ENCODE measurements at regions not wholly inside any gene's neighbourhood (a gene's known extent, or its start where the extent isn't known, plus 50 kb on each side); places are given as distances from the start of the nearest gene placed in this dataset.

DNA sequence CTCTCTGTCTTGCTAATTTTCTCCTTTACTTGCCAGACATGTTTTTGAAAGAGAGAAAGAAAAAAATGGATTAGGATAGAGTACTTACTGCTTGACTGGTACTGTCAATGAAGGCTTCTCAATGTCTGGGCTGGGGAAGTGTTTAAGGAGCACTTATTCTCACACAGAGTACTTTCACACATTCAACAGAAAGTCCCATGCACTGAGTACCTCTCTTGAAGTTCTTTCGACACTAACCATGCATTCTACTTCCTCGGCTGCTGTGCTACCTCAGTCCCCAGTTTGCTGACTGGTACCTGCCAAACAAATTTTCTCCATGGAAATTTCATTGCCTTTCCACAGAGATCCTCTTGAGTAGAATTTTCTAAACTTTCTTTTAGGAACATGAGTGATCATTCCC, 281.9 kb downstream of the RBM26 start:
- DNase-seq (ENCODE audit: low read depth): no peak

DNA sequence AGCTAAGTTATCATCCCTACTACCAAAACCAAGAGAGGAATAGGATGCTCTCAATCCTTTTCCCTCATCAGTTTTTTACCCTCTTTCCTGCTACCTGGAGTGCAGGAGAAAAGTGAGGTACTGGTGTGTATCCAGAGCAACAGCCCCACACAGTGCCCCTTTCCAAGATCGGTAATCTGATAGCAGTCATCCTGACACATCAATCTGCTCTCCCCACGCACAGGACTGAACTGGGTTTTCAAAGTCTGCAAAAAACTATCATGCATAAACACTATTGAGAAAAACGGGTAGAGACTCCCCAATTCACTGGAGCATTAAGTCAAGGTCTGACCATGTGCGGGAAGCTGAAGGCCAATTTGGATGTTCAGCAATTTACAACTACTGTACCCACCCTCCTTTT, 284.8 kb downstream of the RBM26 start:
- Histone ChIP-seq H3K36me3 (ENCODE audit: control insufficient read depth, insufficient read depth, low read length) (no peaks in the 10 kb centered on the region), H3K4me3 (ENCODE audit: low read depth, low read length) (no peak overlapping the region), H3K27me3 (ENCODE audit: control insufficient read depth, insufficient read depth, low read length) (no peaks in the 10 kb centered on the region)
- TF ChIP-seq, protein P1, sequence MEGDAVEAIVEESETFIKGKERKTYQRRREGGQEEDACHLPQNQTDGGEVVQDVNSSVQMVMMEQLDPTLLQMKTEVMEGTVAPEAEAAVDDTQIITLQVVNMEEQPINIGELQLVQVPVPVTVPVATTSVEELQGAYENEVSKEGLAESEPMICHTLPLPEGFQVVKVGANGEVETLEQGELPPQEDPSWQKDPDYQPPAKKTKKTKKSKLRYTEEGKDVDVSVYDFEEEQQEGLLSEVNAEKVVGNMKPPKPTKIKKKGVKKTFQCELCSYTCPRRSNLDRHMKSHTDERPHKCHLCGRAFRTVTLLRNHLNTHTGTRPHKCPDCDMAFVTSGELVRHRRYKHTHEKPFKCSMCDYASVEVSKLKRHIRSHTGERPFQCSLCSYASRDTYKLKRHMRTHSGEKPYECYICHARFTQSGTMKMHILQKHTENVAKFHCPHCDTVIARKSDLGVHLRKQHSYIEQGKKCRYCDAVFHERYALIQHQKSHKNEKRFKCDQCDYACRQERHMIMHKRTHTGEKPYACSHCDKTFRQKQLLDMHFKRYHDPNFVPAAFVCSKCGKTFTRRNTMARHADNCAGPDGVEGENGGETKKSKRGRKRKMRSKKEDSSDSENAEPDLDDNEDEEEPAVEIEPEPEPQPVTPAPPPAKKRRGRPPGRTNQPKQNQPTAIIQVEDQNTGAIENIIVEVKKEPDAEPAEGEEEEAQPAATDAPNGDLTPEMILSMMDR (IDR thresholded peaks at IDR 0.05; ENCODE audit: insufficient read depth, low read length, severe bottlenecking): no peak
- FAIRE-seq (no peak), DNase-seq (ENCODE audit: low read depth) (no peak)

More for the DNA sequence above, 281.9 kb downstream of the RBM26 start:
- TF ChIP-seq, protein P1 (IDR thresholded peaks at IDR 0.05; ENCODE audit: insufficient read depth, low read length, severe bottlenecking): no peak
- Histone ChIP-seq H3K36me3 (ENCODE audit: control insufficient read depth, insufficient read depth, low read length) (no peaks in the 10 kb centered on the region), H3K27me3 (ENCODE audit: control insufficient read depth, insufficient read depth, low read length) (no peaks in the 10 kb centered on the region), H3K4me3 (ENCODE audit: low read depth, low read length) (no peak overlapping the region)
- no peak for FAIRE-seq

DNA sequence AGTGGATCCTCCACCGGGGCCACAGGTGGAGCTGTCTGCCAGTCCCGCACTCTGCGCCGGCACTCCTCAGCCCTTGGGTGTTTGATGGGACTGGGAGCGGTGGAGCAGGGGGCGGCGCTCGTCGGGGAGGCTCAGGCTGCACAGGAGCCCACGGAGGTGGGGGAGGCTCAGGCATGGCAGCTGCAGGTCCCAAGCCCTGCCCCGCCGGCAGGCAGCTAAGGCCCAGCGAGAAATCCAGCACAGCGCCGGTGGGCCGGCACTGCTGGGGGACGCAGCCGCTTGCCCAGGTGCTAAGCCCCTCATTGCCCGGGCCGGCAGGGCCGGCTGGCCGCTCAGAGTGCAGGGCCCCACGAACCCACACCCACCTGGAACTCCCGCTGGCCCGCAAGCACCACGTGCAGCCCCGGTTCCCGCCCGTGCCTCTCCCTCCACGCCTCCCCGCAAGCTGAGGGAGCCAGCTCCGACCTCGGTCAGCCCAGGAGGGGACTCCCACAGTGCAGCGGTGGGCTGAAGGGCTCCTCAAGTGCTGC, 286.4 kb downstream of the RBM26 start:
- FAIRE-seq: no peak
- H3K36me3 ChIP-seq (ENCODE audit: control insufficient read depth, insufficient read depth, low read length): no peaks in the 10 kb centered on the region
- TF ChIP-seq, protein P1 (IDR thresholded peaks at IDR 0.05; ENCODE audit: insufficient read depth, low read length, severe bottlenecking): no peak
- no peaks in the 10 kb centered on the region for H3K27me3 ChIP-seq (ENCODE audit: control insufficient read depth, insufficient read depth, low read length)
- no peak for DNase-seq (ENCODE audit: low read depth)
- no peak overlapping the region for H3K4me3 ChIP-seq (ENCODE audit: low read depth, low read length)

DNA sequence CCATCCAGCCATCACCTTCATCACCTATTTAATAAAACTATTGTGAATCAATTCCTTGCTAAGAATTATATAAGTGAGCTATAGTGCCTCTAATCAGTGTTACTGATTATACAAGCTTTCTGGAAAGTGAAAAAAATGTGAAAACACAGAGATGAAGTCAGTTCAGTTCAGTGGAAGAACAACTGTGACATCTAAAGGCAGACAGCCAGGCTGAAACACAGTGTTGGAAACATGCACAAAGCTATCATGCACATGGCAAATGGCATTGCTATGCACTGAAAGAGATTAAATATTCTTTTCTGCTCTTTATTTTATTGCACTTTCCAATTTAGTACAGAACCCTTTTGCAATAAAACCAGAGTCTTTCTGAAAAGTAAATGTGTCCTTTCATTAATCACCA, 294.0 kb downstream of the RBM26 start:
- TF ChIP-seq, protein P1 (IDR thresholded peaks at IDR 0.05; ENCODE audit: insufficient read depth, low read length, severe bottlenecking): no peak
- no peak for FAIRE-seq
- no peak overlapping the region for H3K4me3 ChIP-seq (ENCODE audit: low read depth, low read length)
- no peak for DNase-seq (ENCODE audit: low read depth)
- H3K36me3 ChIP-seq (ENCODE audit: control insufficient read depth, insufficient read depth, low read length): no peaks in the 10 kb centered on the region
- no peaks in the 10 kb centered on the region for H3K27me3 ChIP-seq (ENCODE audit: control insufficient read depth, insufficient read depth, low read length)

DNA sequence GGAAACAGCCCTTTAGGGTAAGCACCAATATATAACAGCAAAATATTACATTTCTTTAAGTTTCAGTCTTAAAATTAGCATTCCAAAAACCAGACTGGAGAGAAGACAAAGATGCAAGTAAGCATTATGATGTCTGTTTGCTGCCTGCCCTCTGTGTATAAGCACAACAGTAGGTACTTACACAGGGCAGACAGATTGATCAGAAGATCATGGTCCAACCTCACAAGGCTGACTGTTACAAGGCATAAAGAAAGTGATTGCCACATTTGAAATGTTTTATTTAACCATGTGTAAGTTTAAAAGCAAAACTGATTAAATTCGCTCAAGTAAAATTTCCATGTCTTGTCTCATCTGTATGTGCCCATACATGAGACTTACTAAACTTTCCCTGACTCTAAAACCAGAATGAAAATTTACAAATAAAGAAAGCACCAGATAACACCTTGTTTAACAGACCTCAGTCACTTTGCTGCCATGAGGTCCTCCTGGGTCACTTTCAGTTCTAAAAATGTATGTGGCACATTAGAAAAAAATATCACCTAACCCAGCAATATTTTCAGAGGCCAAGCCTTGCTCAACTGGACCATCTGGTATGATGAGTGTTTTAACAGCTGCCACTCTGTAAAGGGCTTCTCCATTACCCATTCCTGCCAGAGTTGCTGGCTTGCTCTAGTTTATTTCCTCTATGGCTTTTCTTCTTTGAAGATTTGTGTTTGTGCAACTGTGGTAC, 297.0 kb downstream of the RBM26 start:
- FAIRE-seq: no peak
- Histone ChIP-seq H3K4me3 (ENCODE audit: low read depth, low read length) (no peak overlapping the region), H3K36me3 (ENCODE audit: control insufficient read depth, insufficient read depth, low read length) (no peaks in the 10 kb centered on the region), H3K27me3 (ENCODE audit: control insufficient read depth, insufficient read depth, low read length) (no peaks in the 10 kb centered on the region)
- TF ChIP-seq, protein P1 (IDR thresholded peaks at IDR 0.05; ENCODE audit: insufficient read depth, low read length, severe bottlenecking): no peak
- no peak for DNase-seq (ENCODE audit: low read depth)

DNA sequence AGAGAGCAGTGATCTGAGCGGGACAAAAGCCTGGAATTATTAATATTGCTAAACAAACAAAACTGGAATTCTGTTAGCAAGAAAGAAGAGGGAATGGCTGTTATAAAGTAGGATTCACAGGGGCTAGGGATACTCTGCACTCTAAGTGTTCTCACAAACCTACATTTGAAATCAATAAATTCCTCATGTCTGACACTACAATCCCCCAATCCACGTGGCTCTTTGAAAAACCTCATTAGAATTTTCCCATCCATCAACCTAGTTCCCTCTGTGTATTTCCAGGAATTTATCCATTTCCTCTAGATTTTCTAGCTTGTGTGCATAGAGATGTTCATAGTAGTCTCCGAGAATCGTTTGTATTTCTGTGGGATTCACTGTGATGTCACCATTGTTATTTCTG, 307.5 kb downstream of the RBM26 start:
- Histone ChIP-seq H3K4me3 (ENCODE audit: low read depth, low read length) (no peak overlapping the region), H3K27me3 (ENCODE audit: control insufficient read depth, insufficient read depth, low read length) (no peaks in the 10 kb centered on the region), H3K36me3 (ENCODE audit: control insufficient read depth, insufficient read depth, low read length) (no peaks in the 10 kb centered on the region)
- no peak for DNase-seq (ENCODE audit: low read depth)
- FAIRE-seq: no peak
- TF ChIP-seq, protein P1 (IDR thresholded peaks at IDR 0.05; ENCODE audit: insufficient read depth, low read length, severe bottlenecking): no peak

Measured in bronchial epithelial cell (primary cell).